AG04449 (cell line): ENCODE measurements at regions not wholly inside any gene's neighbourhood (a gene's known extent, or its start where the extent isn't known, plus 50 kb on each side); places are given as distances from the start of the nearest gene placed in this dataset.

Source experiments
- CTCF ChIA-PET: fragments of 350-600 bp; formaldehyde crosslinking; extraction: SDS; loops from one replicate; lab custom pipeline; 2021; ENCODE audit warnings: antibody characterized with exemption; lab: Yijun Ruan, JAX
- POLR2A ChIA-PET: fragments of 400-600, 350-600 bp; formaldehyde crosslinking; extraction: SDS; loops from one replicate; lab custom pipeline; 2020; ENCODE audit warnings: antibody characterized with exemption, inconsistent platforms; lab: Yijun Ruan, JAX
- DNase-seq: peaks from one replicate; pipeline ENCODE4 v3.0.0-alpha.2; 2010; ENCODE audit warnings: low read depth, low spot score
- H3K4me3 ChIP-seq: 2 replicates; pipeline ENCODE4 v1.5.1; 2011; ENCODE audit warnings: low read depth, mild to moderate bottlenecking, control low read depth, low read length
- CTCF ChIP-seq: IDR thresholded peaks from one replicate; pipeline ENCODE4 v1.5.1; 2011; ENCODE audit warnings: mild to moderate bottlenecking, moderate library complexity, low read length, control low read depth, inconsistent platforms; ENCODE audit not compliant: insufficient read depth; ENCODE audit errors: missing control alignments

- CTCF ChIA-PET = no interaction called here
- no peak for DNase-seq
- H3K4me3 ChIP-seq = no peak overlapping the region
- POLR2A ChIA-PET = no interaction called here
- TF ChIP-seq CTCF = no peak
These were observed 129.1 kb downstream of the TSN start for GRCh38 chr2:121884511-121884921.

GRCh38 chr2:121886059-121886458 is 130.6 kb downstream of the TSN start:
- TF ChIP-seq CTCF = no peak
- CTCF ChIA-PET = interaction anchor here (1.3 kb wide), 1 partner anchor 14 kb away, joined by 3 read pairs; no protein-coding TSS in a partner anchor
- no peak overlapping the region for H3K4me3 ChIP-seq
- DNase-seq = no peak
- POLR2A ChIA-PET = interaction anchor here (0.7 kb wide), 1 partner anchor 13 kb away, joined by 4 read pairs; no protein-coding TSS in a partner anchor

GRCh38 chr2:121887513-121888188 is 132.2 kb downstream of the TSN start:
- ChIA-PET CTCF (interaction anchor here (1.3 to 1.6 kb wide), 3 partner anchors 8 to 12 kb away, joined by 3 to 6 read pairs (median 4); no protein-coding TSS in a partner anchor), POLR2A (no interaction called here)
- no peak for TF ChIP-seq CTCF
- H3K4me3 ChIP-seq = no peak overlapping the region
- DNase-seq = no peak

- no peak for DNase-seq
- ChIA-PET POLR2A (no interaction called here), CTCF (interaction anchor here (1.4 to 1.6 kb wide), 2 partner anchors 9 kb away, joined by 4 to 6 read pairs; no protein-coding TSS in a partner anchor)
- TF ChIP-seq CTCF = no peak
- H3K4me3 ChIP-seq = no peak overlapping the region
These were observed 132.7 kb downstream of the TSN start for GRCh38 chr2:121888189-121888557.

GRCh38 chr2:121890041-121890440 is 134.6 kb downstream of the TSN start:
- TF ChIP-seq CTCF = no peak
- no peak for DNase-seq
- POLR2A ChIA-PET = no interaction called here
- CTCF ChIA-PET = no interaction called here
- H3K4me3 ChIP-seq = no peak overlapping the region

- no peak overlapping the region for H3K4me3 ChIP-seq
- TF ChIP-seq CTCF = no peak
- POLR2A ChIA-PET = no interaction called here
- no peak for DNase-seq
- CTCF ChIA-PET = no interaction called here
These were observed 140.5 kb downstream of the TSN start for GRCh38 chr2:121895723-121896571.
